Stimulated activated CD4-positive, alpha-beta T cell treated with anti-CD3 and anti-CD28 coated beads, TNF-alpha, amount 100 ng/mL, for 48 hours (primary cell): ENCODE measurements at regions not wholly inside any gene's neighbourhood (a gene's known extent, or its start where the extent isn't known, plus 50 kb on each side); places are given as distances from the start of the nearest gene placed in this dataset.
"Not testable (repeated sequence)": the region's sequence is repeated elsewhere in the genome, so short reads cannot be mapped to it uniquely, and the experiment has no call there.

ENCODE experiments used
- DNase-seq, 3 donors: peaks; one replicate each; pipeline ENCODE4 v3.0.0-alpha.2; 2020; ENCODE audit warnings: low read depth in 3 of 3

GRCh38 chr2:2742726-2743125 lies 411.7 kb upstream of the MYT1L start:
- DNase-seq: no peak

- DNase-seq: no peak
These were observed 409.2 kb upstream of the MYT1L start for GRCh38 chr2:2740238-2740775.

- DNase-seq: no peak
These were observed 408.2 kb upstream of the MYT1L start for GRCh38 chr2:2739231-2739795.

- no peak for DNase-seq
These were observed 407.6 kb upstream of the MYT1L start for GRCh38 chr2:2738684-2739083.

- no peak for DNase-seq
These were observed 407.2 kb upstream of the MYT1L start for GRCh38 chr2:2738276-2738675.

GRCh38 chr2:2735041-2735440 lies 404.0 kb upstream of the MYT1L start:
- DNase-seq: no peak

- no peak for DNase-seq
These were observed 403.2 kb upstream of the MYT1L start for GRCh38 chr2:2734308-2734707.

- no peak for DNase-seq
These were observed 402.7 kb upstream of the MYT1L start for GRCh38 chr2:2733818-2734217.

- DNase-seq: no peak
These were observed 401.4 kb upstream of the MYT1L start for GRCh38 chr2:2732331-2733119.

- DNase-seq: no peak
These were observed 400.8 kb upstream of the MYT1L start for GRCh38 chr2:2731816-2732284.

GRCh38 chr2:2731101-2731815 lies 400.2 kb upstream of the MYT1L start:
- DNase-seq: no peak

- no peak for DNase-seq
These were observed 399.3 kb upstream of the MYT1L start for GRCh38 chr2:2730301-2730833.

- DNase-seq: no peak
These were observed 398.2 kb upstream of the MYT1L start for GRCh38 chr2:2729246-2729645.

GRCh38 chr2:2728635-2729034 lies 397.6 kb upstream of the MYT1L start:
- DNase-seq: no peak

- DNase-seq: no peak
These were observed 396.9 kb upstream of the MYT1L start for GRCh38 chr2:2727876-2728511.

GRCh38 chr2:2726163-2726562 lies 395.1 kb upstream of the MYT1L start:
- DNase-seq: no peak

- DNase-seq: no peak
These were observed 392.0 kb upstream of the MYT1L start for GRCh38 chr2:2723064-2723463.

- DNase-seq: no peak
These were observed 390.3 kb upstream of the MYT1L start for GRCh38 chr2:2721296-2721835.

GRCh38 chr2:2720806-2721205 lies 389.7 kb upstream of the MYT1L start:
- DNase-seq: not testable (repeated sequence)

- no peak for DNase-seq
These were observed 389.3 kb upstream of the MYT1L start for GRCh38 chr2:2720351-2720750.

- DNase-seq: no peak
These were observed 388.7 kb upstream of the MYT1L start for GRCh38 chr2:2719781-2720180.

- DNase-seq: no peak
These were observed 387.9 kb upstream of the MYT1L start for GRCh38 chr2:2719015-2719414.
